Astrocyte of the spinal cord (primary cell): ENCODE measurements at regions not wholly inside any gene's neighbourhood (a gene's known extent, or its start where the extent isn't known, plus 50 kb on each side); places are given as distances from the start of the nearest gene placed in this dataset.
A peak's percentile ranks its signal among the peaks of the same experiment; 100 is the strongest.

ENCODE experiments used
- DNase-seq: peaks from one replicate; pipeline ENCODE4 v3.0.0; 2011; ENCODE audit warnings: low read depth, low spot score
- H3K4me3 ChIP-seq: 2 replicates; pipeline ENCODE4 v1.5.1; 2011; ENCODE audit warnings: low read depth, mild to moderate bottlenecking, low read length, moderate library complexity
- in situ Hi-C: cut with HindIII; loops from 2 replicates; pipeline ENCODE4 v1.10.0; 2017; ENCODE audit warnings: low sequenced_read_pairs
- TF ChIP-seq, protein P1 (sequence below): IDR thresholded peaks from 2 replicates; pipeline ENCODE4 v1.5.1; 2012; ENCODE audit warnings: low read depth, mild to moderate bottlenecking, low read length, inconsistent platforms

DNA sequence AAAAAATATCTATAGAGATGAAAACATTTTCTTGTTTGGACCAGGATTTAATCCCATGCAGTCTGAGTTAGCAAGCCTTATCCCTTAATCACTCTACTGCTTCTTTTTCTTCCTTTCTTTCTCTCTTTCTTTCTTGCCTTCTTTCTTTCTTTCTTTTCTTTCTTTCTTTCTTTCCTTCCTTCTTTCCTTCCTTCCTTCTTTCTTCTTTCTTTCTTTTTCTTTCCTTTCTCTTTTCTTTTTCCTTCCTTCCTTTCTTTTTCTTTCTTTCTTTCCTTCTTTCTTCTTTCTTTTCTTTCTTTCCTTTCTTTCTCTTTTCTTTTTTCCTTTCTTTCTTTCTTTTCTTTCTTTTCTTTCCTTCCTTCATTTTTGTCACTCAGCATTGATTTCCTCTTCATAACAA lies 434.6 kb downstream of the FAT4 start:
- TF ChIP-seq, protein P1, sequence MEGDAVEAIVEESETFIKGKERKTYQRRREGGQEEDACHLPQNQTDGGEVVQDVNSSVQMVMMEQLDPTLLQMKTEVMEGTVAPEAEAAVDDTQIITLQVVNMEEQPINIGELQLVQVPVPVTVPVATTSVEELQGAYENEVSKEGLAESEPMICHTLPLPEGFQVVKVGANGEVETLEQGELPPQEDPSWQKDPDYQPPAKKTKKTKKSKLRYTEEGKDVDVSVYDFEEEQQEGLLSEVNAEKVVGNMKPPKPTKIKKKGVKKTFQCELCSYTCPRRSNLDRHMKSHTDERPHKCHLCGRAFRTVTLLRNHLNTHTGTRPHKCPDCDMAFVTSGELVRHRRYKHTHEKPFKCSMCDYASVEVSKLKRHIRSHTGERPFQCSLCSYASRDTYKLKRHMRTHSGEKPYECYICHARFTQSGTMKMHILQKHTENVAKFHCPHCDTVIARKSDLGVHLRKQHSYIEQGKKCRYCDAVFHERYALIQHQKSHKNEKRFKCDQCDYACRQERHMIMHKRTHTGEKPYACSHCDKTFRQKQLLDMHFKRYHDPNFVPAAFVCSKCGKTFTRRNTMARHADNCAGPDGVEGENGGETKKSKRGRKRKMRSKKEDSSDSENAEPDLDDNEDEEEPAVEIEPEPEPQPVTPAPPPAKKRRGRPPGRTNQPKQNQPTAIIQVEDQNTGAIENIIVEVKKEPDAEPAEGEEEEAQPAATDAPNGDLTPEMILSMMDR, result no peak
- no peak for DNase-seq
- H3K4me3 ChIP-seq, result no peak overlapping the region
- in situ Hi-C loops, result no loop called here

DNA sequence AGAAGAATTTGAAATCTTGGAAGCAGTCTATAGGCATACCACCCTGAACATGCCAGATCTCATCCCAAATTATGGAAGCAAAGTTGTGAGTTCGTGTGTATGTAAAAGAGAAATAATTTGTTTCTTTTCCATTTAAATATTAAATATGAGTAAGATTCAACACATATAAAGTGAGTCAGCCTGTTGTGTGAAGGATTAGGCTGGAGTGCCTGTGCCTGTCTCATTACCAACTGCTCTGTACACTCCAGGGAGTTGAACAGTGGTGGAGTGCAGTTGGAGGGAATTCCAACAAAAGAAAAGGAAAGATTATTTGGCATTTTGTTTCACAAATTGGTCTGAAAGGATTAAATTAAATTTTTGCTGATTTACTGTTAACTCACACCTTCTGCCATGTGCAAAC lies 435.6 kb downstream of the FAT4 start:
- in situ Hi-C loops, result no loop called here
- no peak for DNase-seq
- TF ChIP-seq, protein P1, result no peak
- H3K4me3 ChIP-seq, result no peak overlapping the region

DNA sequence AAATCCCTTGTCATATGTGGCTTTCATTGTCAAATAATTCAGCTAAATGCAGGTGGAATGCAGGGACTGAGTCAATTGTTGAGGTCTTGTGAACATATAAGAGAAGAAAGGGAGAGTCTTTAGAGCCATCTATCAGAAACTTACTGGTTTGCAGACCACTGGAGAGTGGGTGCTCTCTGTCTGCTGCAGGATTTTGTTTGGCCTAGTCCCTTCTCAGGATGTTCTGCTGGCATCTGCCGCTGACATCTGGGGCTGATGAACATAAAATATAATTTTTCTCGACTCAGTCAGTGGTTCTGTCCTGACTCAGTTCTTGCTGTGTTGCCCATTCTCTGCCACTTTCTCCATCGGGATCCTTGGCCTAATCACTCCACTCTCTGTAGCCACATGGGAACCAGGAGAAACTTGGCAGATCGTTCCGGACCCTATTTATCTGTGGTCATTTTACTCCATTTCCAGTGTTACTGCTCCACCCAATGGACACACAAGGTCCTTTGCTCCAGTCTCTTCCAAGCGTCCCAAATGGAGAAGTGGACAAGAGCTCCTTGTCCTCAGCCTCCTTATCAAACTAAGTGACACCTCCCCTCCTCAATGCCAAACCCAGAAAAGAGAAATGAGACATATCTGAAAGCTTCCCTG lies 436.2 kb downstream of the FAT4 start:
- in situ Hi-C loops, result no loop called here
- H3K4me3 ChIP-seq, result no peak overlapping the region
- peak; percentile 63 for DNase-seq
- TF ChIP-seq, protein P1, result peak; percentile 59

DNA sequence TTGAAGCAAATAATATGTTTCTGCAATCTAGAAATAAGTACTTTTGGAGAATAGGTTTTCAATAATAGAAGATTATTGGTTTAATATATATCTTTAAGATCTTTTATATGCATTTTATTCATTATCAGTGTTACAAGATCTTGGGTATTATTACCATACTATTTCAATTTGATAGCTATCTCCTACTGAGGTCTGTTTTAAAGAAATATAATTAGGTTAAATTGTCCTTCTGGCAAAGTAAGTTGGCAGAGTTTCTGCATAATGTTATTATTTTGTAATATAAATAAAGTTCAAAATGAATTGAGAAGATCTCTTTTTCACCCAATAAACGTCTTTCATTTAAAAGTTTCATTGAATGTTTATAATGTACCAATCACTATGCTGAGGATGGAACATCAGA lies 443.7 kb downstream of the FAT4 start:
- in situ Hi-C loops, result no loop called here
- no peak overlapping the region for H3K4me3 ChIP-seq
- TF ChIP-seq, protein P1, result no peak
- DNase-seq, result no peak

DNA sequence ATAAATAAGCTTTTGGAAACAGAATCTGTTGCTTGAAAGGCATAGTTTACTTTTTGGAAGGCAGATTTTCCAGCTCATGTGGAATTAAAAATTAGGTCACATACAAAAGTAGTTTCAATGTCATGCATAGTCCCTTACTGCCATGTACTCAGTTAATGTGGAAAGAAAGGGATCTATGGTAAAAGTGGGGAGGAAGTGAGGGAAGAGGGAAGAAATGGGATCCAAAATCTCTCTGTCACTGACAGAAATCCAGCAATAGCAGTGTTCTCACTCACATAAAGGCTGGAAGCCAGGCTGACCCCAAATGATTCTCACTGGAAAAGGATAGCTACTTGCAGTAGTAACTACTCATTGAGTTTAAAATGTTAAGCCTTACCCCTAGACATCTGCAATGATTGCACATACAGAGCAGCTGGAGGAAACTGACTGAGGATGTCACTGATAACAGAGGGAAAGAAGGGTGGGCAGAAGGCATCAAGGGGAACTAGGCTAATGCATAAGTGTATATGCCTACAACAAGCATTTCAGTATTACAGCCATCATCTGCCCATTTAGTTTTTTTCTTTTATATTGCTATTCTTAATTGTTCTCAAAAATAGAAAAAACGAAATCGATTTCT lies 445.6 kb downstream of the FAT4 start:
- DNase-seq, result no peak
- no peak overlapping the region for H3K4me3 ChIP-seq
- in situ Hi-C loops, result no loop called here
- TF ChIP-seq, protein P1, result no peak

DNA sequence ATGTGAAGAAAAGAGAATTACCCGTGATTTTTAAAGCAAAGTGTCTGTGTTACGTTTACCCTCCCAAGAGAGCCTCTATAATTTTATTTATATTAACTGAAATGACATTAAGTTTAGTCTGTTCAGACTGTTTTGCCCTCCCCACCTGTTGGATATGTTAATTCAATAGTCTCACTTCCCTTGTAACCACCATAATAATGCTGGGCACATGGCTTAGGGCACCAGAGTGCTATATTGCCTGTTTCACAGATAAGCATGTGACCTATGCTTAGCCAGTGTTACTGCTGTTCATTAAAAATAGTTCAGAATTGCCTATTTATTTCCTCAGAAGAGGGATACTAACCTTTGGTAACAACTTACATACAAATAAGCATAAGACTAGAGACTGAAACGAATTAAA lies 446.2 kb downstream of the FAT4 start:
- in situ Hi-C loops, result no loop called here
- TF ChIP-seq, protein P1, result no peak
- no peak overlapping the region for H3K4me3 ChIP-seq
- DNase-seq, result no peak

DNA sequence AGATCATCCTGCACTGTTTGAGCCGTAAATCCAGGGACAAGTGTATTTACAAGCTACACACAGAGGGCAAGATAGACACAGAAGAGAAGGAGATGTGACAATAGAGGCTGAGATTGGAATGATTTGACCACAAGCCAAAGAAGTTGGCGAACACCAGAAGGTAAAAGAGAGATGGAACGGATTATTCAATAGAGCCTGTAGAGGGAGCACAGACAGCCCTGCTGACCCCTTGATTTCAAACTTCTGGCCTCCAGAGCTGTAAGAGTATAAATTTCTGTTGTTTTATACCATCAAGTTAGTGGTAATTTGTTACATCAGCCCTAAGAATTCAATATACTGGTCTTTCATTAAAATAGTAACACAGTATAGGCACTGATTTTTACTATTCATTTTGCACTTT lies 447.8 kb downstream of the FAT4 start:
- TF ChIP-seq, protein P1, result peak; percentile 40
- no peak overlapping the region for H3K4me3 ChIP-seq
- DNase-seq, result no peak
- in situ Hi-C loops, result no loop called here
